HuH-7 (cell line): ENCODE measurements at regions not wholly inside any gene's neighbourhood (a gene's known extent, or its start where the extent isn't known, plus 50 kb on each side); places are given as distances from the start of the nearest gene placed in this dataset.

Experiments
- DNase-seq: peaks from one replicate; pipeline ENCODE4 v3.0.0; 2011; ENCODE audit warnings: low spot score

GRCh38 chr15:56868170-56868569 lies 50.3 kb upstream of the TCF12 start:
- DNase-seq = no peak

GRCh38 chr15:56866803-56867202 lies 51.6 kb upstream of the TCF12 start:
- DNase-seq = no peak

DNA sequence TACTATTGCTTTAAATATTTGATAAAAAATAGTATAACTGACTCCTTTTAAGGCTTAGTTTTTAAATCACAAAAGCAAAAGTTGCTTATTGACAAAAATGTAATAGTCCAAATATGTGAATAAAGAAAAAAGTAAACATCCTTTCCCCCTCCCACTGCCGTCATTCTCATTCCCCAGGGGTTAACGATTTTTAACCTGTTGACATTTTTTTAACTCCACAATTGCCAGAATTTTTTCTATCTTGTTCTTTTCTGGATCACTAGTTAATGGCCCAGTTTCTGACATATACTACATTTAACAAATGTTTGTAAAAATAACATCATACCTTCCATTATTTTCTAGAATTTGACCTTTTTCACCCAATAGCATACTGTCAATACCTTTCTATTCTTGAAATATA lies 60.6 kb upstream of the TCF12 start:
- no peak for DNase-seq

DNA sequence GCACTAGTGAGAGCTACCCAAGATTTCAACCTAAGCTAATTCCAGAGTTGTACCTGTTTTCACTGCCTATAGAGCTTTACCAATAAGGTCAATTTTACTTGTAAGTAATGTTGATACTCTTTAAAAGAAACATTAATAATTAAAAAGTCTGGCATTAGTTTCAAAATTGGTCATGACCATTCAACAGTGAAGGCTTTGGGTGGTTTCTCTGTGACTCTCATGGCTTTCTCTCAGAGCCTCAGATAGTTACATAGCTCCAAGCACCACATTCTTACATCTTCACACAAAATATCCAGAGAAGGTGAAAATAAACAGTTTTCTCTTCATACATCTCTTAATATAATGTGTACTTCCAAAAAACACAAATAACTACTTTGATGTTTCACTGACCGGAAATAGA lies 61.5 kb upstream of the TCF12 start:
- no peak for DNase-seq

DNA sequence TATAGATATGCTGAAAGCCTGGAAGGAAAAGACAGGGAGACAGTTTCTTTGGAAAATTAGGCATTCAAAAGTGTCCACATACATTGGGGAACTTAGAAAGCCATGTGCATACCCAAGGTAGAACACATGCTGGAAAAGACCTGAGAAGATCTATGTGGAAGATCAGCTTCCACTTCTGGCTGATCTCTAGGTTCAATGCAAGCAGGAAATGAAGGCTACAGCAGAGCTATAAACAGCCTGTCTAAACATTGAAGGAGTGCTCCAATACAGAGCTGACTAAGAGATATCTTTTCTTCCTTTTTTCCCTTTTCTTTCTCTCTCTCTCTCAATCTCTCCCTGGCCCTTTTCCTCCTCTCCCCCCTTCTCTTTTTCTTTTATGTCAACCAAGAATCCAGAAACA lies 73.6 kb upstream of the TCF12 start:
- no peak for DNase-seq

GRCh38 chr15:56844471-56844870 lies 74.0 kb upstream of the TCF12 start:
- DNase-seq = no peak

DNA sequence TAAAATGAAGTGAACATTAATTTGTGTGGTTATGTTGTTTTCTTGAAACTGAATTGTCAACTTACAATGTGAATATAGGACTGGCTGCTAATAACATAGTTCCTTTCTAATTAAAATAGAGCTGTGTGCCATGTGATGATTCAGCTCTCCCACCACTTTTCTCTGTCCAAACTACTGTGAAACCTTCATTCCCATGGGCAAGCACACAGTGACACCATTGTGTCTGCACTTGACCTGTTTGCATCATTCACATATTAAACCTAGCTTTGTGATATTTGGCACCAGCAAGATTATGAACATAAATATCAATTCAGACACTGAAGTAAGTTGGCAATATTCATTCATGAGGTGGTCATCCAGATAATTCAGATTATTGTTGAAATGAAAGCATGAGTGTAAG lies 78.8 kb upstream of the TCF12 start:
- no peak for DNase-seq

DNA sequence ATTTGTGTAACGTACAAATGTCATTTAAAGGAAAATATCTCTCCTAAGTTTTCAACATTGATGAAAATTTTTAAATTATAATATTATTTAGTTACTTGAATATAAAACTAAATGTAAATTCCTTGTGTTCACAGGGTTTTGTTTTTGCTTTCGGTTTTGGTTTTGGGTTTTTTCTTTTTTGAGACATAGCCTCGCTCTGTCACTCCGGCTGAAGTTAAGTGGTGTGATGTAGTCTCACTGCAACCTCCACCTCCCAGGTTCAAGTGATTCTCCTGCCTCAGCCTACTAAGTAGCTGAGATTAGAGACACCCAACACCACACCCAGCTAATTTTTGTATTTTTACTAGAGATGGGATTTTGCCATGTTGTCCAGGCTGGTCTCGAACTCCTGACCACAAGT lies 79.3 kb upstream of the TCF12 start:
- no peak for DNase-seq

DNA sequence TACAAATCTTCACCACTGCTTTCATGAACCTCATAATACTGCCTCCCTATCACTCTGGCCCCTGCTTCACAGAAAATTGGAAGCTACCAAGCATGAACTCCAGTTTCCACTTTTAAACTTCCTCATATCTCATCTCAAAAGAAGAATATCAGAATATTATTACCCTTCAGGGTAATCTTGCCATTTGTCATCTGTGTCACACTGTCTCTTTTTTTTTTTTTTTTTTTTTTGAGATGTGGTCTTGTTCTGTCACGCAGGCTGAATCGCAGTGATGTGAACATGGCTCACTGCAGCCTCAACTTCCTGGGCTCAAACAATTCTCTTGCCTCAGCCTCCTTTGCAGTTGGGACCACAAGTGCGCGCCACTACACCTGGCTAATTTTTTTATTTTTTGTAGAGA lies 80.4 kb upstream of the TCF12 start:
- no peak for DNase-seq

- no peak for DNase-seq
These were observed 81.2 kb upstream of the TCF12 start for GRCh38 chr15:56837273-56837672.

GRCh38 chr15:56835718-56836171 lies 82.7 kb upstream of the TCF12 start:
- no peak for DNase-seq

DNA sequence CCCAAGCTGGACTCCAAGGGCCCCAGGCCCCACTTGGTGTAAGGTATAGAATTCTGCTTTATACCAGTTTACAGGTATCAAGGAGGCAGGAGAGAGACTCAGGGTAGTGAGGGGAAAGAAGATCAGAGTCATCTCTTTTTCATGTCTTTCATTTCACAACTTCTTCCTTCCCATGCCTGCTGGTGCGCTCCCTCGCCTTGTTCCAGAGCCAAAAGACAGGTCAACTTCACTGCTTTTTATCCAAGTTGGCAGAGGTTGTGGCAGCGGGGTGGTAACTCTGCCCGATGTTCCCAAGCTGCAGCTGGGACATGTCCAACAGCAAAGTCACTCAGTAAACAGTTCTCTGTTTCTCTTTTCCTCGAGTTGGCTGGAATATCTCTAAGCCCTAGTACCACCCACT lies 86.3 kb upstream of the TCF12 start:
- DNase-seq = no peak

DNA sequence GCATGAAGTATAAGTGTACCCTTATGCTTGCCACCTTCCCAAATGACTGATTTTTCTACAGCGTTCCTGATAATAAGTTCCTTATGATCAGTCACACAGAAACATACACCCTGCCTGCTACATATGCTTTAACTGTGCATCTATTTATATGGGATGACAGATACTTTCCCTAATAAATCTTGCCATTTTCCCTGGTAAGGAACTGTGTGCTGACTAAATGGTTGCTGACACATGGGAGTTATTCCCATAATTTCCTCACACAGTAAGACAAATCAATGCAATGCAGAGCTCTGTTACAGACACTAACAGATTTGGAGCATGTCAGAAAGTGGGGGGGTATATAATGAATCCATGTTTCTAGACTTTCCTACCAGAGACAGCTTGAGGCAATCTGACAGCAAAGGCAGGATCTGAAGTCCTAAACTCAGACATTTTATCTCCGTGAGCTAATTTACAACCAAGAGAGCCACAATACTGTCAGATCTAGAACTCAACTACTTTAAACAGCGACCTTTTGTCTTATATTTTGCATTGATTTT lies 86.9 kb upstream of the TCF12 start:
- DNase-seq = no peak

GRCh38 chr15:56824175-56824574 lies 90.9 kb upstream of the ZNF280D start:
- no peak for DNase-seq

- peak; percentile 20 for DNase-seq
These were observed 88.6 kb upstream of the ZNF280D start for GRCh38 chr15:56821721-56822425.

DNA sequence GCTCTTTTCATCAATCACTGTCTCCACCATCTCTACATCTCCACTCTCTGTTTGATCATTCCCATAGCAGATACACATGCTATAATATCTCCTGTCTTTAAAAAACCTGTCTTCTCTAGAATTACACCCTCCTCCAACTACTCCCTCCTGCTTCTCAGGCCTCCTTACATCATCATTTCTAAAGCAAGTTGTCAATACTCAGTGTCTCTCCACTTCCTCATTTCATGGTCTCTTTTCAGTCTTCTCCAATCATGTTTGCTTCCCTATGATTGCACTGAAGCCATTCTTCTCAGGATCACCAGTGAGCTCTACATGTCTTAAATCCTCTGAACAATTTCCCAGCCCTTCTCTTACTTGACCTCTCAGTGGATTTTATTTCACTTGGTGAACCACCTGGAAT lies 87.0 kb upstream of the ZNF280D start:
- no peak for DNase-seq

- DNase-seq = no peak
These were observed 84.2 kb upstream of the ZNF280D start for GRCh38 chr15:56817321-56818080.

DNA sequence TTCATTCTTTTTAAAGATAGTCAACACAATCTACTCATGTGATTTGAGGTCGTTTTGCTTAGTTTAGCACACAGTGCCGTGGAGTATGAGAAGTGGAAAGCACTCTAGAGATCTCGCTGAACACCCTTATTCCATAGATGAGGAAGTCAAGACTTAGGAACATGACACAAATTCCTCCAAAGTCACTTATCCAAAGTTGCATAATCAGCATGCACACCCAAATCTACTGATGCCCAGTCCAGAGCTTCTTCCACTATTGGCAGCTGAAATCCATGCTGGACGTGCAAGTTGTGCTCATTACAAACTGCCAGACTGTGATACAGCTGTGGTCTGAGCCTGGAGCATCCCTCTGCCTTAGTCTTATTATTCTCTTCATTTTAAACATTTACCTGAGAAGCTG lies 83.5 kb upstream of the ZNF280D start:
- no peak for DNase-seq

- no peak for DNase-seq
These were observed 81.9 kb upstream of the ZNF280D start for GRCh38 chr15:56815247-56815646.

DNA sequence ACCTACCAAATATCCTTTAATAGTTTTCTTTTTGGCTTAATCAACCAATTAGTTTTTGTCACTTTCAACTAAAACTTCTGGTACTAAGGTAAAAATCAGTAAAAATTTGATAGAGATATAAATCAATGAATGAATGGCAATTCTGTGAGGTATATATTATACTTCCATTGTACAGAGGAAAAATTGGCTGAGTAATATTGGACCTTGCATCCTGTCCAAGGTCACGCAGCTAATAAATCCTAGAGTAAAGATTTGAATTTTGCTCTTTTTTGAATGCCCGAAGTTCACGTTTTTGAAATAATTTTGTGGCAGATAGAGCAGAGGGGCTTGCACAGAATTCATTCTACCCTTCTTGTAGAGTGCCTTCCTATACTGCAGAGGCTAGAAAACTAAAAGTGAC lies 81.1 kb upstream of the ZNF280D start:
- DNase-seq = no peak

DNA sequence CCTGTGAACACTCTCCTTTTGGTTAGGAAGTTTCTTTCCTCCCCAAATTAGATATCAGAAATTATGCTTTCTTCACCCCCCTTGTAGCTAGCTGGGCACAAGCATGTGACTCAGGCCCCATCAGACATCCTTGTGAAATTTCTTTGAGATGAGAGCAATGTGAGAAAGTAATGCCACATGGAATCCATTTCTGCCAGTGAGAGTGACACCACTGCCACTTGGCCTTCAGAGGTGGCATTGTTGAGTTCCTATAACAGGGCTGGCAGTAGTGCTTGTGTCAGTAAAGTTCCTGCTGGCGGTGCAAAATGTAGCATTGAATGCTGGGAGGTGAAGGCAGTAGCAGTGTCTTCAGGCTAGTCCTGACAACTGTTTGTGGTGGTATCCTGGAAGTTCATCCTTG lies 80.7 kb upstream of the ZNF280D start:
- no peak for DNase-seq

GRCh38 chr15:56812961-56813360 lies 79.7 kb upstream of the ZNF280D start:
- no peak for DNase-seq

DNA sequence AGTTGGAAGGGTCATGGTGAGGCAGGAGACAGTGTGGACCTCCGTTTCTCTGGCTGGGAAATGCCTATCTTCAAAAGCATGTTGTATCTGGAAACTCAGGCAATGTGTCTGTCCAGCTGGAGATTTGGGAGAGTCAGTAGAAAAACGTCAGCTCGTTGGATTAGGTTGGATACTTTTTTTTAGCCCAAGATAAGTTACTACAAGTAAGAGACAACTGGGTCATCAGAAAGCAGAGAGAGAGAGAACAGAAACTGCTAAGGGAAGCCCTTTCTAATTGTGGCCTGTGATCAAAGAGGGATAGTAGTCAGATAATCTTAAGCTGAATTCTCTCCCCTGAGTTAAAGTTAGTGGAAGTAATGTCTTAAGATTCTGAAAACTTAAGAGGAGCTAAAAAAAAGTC lies 78.9 kb upstream of the ZNF280D start:
- DNase-seq = no peak

- DNase-seq = no peak
These were observed 78.3 kb upstream of the ZNF280D start for GRCh38 chr15:56811586-56811985.
